Kasumi-1 (cell line): ENCODE measurements at regions not wholly inside any gene's neighbourhood (a gene's known extent, or its start where the extent isn't known, plus 50 kb on each side); places are given as distances from the start of the nearest gene placed in this dataset.
"Not testable (repeated sequence)": the region's sequence is repeated elsewhere in the genome, so short reads cannot be mapped to it uniquely, and the experiment has no call there.

Experiments used
- DNase-seq, 2 experiments: peaks; one replicate each; lab custom pipeline; 2025; lab: John Stamatoyannopoulos, UW

- peak in 1 of 2 experiments; percentile 19 for DNase-seq
These were observed 614.0 kb upstream of the SYNCRIP start for GRCh38 chr6:86256615-86257187.

DNA sequence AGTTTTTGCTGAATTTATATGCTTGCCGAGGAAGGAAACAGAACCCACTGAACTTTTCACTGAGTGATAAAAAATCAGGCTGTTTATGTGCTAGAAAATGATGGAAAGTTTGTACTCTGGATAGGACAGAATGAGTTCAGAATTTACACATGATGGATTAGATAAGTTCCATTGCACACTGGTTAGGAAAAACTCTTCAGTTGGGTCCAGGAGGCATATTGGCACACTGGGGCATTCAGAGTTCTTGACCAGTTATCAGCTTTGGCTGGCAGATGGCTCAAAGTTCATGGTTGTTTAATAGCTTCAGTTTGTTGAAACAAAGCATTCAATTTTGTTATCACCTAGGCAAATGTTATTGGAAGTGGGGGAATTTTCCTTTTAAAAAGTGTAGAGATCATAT, 613.3 kb upstream of the SYNCRIP start:
- DNase-seq: no peak

GRCh38 chr6:86251106-86251505, 608.4 kb upstream of the SYNCRIP start:
- DNase-seq: no peak

GRCh38 chr6:86217906-86218305, 575.2 kb upstream of the SYNCRIP start:
- DNase-seq: no peak

- no peak for DNase-seq
These were observed 572.6 kb upstream of the SYNCRIP start for GRCh38 chr6:86215323-86215722.

DNA sequence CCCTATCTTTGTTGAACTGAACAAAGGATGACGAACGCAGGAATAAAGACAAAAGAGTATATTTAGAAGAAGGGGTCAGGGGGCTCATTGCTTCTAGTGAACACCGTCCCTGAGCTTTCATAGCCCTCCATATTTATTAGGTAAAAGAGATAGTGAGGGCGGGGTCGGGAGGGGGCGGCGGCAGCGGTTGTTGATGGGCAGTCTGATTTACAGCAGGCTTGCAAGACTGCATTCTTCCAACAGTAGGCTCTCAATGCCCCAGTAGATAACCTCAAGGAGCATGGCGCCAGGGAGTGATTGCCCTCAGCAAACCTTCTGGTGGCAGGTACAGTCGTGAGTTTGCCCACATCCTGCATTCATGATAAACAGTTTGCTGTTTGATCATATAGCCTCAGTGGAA, 563.3 kb upstream of the SYNCRIP start:
- no peak for DNase-seq

DNA sequence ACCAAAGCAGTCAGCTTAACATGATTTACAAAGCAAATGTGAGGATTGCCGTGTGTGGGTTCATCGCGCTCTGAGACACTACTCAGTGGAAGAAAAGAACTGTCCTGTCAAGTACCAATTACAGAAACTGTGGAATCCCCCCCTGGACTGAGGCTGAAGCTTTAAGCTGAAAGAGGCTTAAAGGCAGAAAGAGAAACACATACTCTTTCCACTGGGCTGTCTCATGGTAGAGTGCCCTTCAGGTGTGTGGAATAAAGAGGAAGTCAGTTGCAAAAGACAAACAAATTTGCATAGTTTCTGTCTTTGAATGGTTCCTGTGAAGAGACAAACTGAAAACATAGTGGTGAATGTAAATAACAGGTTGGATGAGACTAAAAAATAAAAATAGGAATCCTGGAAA, 560.4 kb upstream of the SYNCRIP start:
- no peak for DNase-seq

- DNase-seq: no peak
These were observed 551.1 kb upstream of the SYNCRIP start for GRCh38 chr6:86193821-86194220.

DNA sequence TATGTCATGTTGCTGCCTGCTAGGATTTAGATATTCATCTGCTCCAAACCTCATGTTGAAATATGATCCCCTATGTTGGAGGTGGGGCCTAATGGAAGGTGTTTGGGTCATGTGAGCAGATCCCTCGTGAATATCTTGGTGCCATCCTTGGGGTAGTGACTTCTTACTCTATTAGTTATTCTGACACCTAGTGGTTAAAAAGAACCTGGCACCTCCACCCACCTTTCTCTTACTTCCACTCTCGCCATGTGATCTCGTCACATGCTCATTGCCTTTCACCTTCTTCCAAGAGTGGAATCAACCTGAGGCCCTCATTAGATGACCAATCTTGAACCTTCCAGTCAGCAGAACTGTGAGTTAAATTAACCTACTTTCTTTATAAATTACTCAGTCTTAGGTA, 549.4 kb upstream of the SYNCRIP start:
- DNase-seq: peak; percentile 11 to 19

GRCh38 chr6:86175149-86175548, 532.5 kb upstream of the SYNCRIP start:
- peak in 1 of 2 experiments; percentile 21 for DNase-seq

DNA sequence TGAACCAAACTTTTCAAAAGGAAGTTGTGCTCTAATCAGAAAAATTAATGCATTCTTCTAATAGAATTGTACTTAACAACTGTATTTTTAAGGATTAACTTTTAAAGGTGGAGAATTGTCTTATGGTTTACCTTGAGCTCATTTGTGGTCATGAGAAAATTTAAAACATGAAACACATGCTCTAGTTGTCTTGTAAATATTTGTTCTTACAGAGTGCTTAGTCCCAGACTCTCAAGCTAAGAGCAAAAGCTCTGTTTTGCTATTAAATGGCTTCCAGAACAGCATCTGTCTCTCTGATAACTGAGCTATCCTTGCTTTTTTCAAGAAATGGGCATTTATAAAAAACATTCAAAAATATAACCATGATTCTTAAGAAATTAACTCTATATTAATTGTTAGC, 512.2 kb upstream of the SYNCRIP start:
- no peak for DNase-seq

DNA sequence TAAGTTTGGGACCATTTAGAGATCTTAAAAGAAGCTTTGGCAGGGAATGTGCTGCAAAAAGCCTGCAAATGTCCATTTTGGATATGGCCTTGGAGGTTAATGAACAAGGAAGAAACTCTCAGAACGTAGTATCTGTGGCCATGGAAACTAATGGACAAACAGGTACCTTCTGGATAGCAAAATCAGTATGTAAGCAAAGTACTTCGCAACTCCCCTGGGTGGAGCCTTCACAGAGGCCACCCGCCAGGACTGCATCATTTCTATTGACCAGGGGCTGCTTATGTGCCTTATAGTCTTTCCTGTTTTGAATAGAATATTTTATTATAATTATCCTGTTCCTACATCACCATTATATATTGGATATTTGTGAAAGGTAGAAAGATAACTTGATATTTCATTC, 510.8 kb upstream of the SYNCRIP start:
- no peak for DNase-seq

DNA sequence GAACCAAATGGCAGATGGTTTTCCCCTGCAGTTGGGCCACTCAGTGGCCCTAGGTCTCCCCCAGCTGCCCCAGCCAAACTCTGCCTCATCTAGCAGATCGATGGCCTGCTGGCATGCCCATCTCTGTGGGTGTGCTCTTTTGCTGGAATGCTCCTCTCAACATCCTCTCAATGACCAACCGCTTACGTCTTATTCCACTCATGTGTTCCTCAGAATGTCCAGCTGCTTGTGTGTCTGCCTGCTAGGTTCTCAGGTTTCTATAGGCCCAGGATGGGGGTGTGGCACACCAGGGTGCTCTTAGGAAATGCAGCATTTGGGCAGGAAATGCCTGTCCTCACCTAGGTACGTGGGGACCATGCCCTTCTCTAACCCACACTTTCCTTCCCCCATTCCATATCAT, 509.9 kb upstream of the SYNCRIP start:
- no peak for DNase-seq

DNA sequence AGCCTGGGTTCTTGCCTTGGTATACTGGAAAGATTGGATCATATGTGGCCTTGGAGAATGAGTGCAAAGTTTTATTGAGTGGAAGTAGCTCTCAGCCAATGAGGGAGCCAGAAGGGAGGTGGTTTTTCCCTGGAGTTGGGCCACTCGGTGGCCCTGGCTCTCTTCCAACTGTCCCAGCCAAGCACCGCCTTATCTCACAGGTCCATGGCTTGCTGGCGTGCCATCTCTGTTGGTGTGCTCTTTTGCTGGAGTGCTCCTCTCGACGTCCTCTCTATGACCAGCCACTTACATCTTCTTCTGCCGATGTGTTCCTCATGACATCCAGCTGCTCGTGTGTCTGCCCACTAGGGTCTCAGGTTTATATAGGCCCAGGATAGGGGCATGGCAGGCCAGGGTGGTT, 505.9 kb upstream of the SYNCRIP start:
- no peak for DNase-seq

DNA sequence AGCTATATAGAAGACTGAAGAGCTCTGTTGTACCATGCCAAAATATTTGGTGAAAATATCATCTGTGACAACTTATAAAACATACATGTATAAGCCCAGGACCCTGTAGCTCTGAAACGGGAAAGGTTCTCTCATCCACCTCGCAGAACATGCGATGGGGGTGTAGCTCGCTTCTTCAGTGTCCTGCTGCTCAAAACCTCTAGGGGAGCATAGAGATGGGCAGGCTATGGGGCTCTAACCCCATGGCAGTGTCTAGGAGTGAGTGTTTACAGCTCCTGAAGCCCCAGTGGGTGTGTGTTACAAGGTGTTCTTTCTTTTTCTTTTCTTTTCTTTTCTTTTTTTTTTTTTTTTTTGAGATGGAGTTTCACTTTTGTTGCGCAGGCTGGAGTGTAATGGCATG, 505.2 kb upstream of the SYNCRIP start:
- DNase-seq: no peak

DNA sequence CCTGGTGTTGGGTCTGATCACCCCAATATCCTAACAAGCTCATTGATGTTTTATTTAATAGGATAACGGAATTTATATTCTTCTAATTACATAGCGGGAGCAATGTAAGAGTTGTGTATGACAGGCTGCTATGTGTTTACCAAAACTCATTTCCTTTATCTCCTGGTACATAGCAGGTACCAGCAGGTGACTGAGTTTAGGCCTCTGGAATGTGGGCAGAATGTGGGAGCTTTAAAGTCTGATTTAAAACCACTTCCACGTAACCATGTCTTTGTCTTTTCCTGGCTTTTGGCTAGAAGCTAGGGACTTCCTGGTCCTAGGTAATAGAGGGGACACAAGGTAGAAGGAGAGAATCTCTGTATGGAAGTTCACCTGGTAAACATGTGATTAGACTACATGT, 504.6 kb upstream of the SYNCRIP start:
- DNase-seq: no peak

DNA sequence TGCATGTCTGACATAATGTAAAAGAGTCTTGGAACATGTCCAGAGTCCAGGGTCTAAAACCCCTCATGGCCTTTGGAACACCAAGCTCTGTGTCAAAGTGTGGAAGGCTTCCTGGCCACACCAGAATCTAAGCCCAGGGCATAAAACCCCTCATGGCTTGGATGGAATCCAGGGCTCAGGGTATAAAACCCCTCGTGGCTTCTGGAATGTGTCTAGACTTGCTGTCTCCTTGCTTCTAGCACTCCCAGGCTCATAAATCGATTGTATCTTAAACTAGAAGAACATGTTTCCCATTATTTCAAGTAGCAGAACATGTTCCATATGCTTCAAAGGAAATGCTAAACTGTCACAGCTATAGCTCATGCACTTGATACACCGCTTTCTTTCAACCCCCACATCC, 504.1 kb upstream of the SYNCRIP start:
- DNase-seq: not testable (repeated sequence)

- DNase-seq: no peak
These were observed 499.6 kb upstream of the SYNCRIP start for GRCh38 chr6:86142326-86142725.

- no peak for DNase-seq
These were observed 485.6 kb upstream of the SYNCRIP start for GRCh38 chr6:86128130-86128814.

DNA sequence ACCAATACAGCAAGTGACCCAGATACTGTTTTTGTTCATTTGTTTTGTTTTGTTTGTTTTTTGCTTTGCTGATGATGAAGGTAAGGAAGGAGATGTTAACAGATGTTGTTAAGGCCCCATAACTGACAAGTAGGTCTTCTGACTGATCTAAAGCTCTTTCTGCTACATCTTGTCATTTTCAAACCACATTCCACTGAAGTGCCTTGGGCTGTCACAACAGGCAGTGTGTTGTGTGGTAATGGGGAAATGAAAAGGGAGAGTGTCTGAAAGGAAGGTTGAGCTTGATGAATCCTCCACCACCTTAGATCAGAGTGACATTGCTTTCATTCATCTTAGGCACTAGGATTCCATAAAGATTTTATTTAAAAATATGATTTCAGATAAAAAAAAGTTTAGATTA, 479.4 kb upstream of the SYNCRIP start:
- DNase-seq: no peak

DNA sequence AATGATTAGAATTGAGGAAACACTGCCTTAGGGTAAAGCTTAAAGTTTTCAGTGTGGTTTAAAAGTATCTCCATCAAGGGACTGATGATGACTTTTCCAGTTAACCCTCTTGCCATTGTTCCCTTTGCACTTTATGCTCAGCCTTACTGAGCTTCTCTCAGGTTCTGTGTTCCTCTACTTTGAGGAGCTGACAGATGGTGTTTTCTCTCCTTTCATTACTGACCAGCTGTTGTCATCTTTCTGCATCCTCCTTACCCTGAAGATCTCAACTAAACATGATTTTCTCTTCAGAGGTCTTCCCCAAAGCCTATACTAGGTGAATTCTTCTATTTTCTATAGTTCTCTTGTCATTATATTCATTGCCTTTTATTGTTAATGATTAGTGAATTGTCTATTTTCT, 475.6 kb upstream of the SYNCRIP start:
- DNase-seq: no peak

GRCh38 chr6:86107985-86108384, 465.3 kb upstream of the SYNCRIP start:
- no peak for DNase-seq

DNA sequence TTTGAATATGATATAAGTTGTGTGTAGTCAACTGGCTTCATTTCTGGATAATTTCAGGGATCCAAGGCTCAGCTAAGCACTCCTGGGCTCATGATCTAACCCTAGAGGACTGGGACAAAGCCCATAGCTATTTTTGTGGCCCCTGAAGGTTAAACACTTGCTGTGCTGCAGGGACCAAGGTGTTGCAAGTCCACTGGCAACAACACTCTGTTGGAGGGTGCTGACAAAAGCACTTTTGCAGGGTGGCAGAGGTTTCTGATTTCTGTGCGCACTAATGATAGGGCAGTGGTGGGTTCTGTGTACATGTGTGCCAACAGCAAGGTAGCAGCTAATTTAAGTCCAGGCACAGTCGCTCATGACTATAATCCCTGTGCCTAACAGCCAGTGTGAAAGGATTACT, 445.3 kb upstream of the SYNCRIP start:
- no peak for DNase-seq

- no peak for DNase-seq
These were observed 437.3 kb upstream of the SYNCRIP start for GRCh38 chr6:86079938-86080337.
